Subcutaneous abdominal adipose tissue (tissue), 5 donors: ENCODE measurements at regions not wholly inside any gene's neighbourhood (a gene's known extent, or its start where the extent isn't known, plus 50 kb on each side); places are given as distances from the start of the nearest gene placed in this dataset.

Source experiments
- H3K27ac ChIP-seq: one replicate; pipeline ENCODE4 v1.7.0; 2013; ENCODE audit warnings: low read depth, mild to moderate bottlenecking, inconsistent platforms, low read length, moderate library complexity
- H3K27me3 ChIP-seq, 5 donors: one replicate each; pipeline ENCODE4 v1.7.0; 2013; ENCODE audit warnings: low read length in 5 of 5, inconsistent platforms in 1 of 5; ENCODE audit not compliant: control insufficient read depth in 5 of 5, insufficient read depth in 4 of 5
- H3K36me3 ChIP-seq, 5 donors: one replicate each; pipeline ENCODE4 v1.7.0; 2013; ENCODE audit warnings: low read length in 5 of 5; ENCODE audit not compliant: control insufficient read depth in 5 of 5, insufficient read depth in 5 of 5
- H3K4me1 ChIP-seq, 5 donors: one replicate each; pipeline ENCODE4 v1.7.0; 2013; ENCODE audit warnings: low read length in 5 of 5, mild to moderate bottlenecking in 3 of 5, moderate library complexity in 1 of 5; ENCODE audit not compliant: control insufficient read depth in 5 of 5, insufficient read depth in 5 of 5
- H3K4me3 ChIP-seq, 5 donors: one replicate each; pipeline ENCODE4 v1.7.0; 2013; ENCODE audit warnings: low read length in 5 of 5, low read depth in 1 of 5
- H3K9ac ChIP-seq, 5 donors: one replicate each; pipeline ENCODE4 v1.7.0; 2013; ENCODE audit warnings: low read length in 5 of 5, mild to moderate bottlenecking in 4 of 5, moderate library complexity in 3 of 5
- H3K9me3 ChIP-seq, 5 donors: one replicate each; pipeline ENCODE4 v1.7.0; 2013; ENCODE audit warnings: low read length in 5 of 5; ENCODE audit not compliant: control insufficient read depth in 5 of 5
- donor health status: healthy.
- donor health status: healthy.
- donor health status: healthy.
- donor health status: healthy.
- donor health status: healthy.

DNA sequence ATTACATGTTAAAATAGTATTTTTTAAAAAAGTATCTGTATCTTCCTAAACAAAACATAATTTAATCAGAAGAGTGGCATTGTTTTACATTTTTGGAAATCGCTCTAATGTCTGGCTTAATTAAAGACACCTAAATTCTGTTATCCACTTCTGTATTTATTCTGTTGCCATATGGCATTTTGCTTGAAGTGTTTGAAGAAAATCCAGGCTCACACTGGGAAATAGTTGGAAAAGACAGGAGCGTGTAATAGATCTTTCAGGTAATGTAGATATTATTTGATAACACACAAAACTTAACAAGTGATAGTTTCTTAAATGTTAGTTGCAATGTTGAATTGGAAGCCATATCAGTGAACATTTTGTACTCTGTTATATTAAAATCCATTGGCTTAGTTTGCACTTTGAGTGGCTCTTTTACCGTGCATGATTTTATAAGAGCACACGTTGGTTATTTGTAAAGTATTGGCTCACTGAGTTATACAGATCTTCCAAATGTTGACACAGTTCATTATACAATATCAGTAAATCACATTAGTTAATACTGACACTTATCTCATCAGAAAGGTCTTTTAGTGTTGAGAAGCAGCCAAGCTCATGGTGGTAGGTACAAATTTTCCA lies 128.4 kb upstream of the NPVF start:
- H3K36me3 ChIP-seq: no peaks in the 10 kb centered on the region
- no peak overlapping the region for H3K27ac ChIP-seq
- H3K9me3 ChIP-seq: peaks cover 0 to 2% (median 0%) of the 10 kb centered on the region in 5 donors
- no peaks in the 10 kb centered on the region for H3K4me1 ChIP-seq
- no peak overlapping the region for H3K9ac ChIP-seq
- peaks cover 0 to 8% (median 0%) of the 10 kb centered on the region in 5 donors for H3K27me3 ChIP-seq
- no peak overlapping the region for H3K4me3 ChIP-seq

DNA sequence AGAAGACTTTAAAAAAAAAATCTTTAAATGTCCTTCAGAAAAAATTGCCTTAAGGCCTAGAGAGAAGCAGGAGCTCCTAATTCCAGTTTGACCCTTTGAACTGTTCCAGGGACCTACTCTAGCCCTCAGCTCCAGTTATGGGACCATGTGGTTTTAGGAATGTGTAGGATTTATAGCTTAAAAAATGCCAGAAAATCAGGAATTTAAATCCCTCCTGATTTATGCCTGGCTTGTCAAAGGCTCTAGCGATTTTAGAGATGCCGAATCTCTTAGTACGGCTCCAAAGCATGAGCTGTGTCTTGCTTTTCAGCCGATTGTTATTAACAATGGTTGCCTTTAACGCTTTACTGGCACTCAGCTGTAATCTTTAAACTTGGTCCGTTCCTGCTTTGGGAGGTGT lies 130.6 kb upstream of the NPVF start:
- Histone ChIP-seq H3K4me1 (no peaks in the 10 kb centered on the region), H3K27me3 (peaks cover 0 to 8% (median 0%) of the 10 kb centered on the region in 5 donors), H3K36me3 (no peaks in the 10 kb centered on the region), H3K27ac (no peak overlapping the region), H3K4me3 (no peak overlapping the region), H3K9me3 (peaks cover 0 to 5% (median 2%) of the 10 kb centered on the region in 5 donors), H3K9ac (no peak overlapping the region)

DNA sequence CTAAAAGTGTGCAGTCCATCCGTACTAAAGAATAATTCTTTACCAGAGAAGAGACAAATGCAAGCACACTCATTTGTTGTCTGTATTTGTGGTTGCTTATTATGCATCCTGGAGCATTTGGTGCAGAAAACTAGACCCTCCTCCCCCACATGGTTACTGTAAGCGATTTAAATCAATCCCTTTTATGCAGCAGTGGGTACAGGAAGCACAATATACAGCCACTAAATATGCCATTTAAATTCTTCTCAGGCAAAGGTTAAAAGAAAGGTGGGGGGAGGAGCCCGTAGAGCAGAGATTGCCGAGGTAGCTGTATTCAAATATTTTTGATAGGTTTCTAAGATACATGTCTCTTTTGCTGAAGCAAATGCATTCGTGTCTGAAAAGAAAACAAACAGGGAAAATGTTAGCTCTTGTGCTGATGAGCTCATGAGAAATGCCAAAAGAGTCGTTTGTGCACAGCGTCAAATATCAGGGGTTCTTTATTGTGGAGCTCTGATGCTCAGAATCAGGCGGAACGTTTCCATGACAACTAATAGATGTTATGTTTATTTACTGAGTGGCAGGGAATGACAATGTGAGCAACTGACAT lies 131.3 kb upstream of the NPVF start:
- Histone ChIP-seq H3K4me1 (no peaks in the 10 kb centered on the region), H3K4me3 (no peak overlapping the region), H3K36me3 (no peaks in the 10 kb centered on the region), H3K27ac (no peak overlapping the region), H3K27me3 (peaks cover 0 to 8% (median 0%) of the 10 kb centered on the region in 5 donors), H3K9me3 (peaks cover 0 to 5% (median 2%) of the 10 kb centered on the region in 5 donors), H3K9ac (no peak overlapping the region)

DNA sequence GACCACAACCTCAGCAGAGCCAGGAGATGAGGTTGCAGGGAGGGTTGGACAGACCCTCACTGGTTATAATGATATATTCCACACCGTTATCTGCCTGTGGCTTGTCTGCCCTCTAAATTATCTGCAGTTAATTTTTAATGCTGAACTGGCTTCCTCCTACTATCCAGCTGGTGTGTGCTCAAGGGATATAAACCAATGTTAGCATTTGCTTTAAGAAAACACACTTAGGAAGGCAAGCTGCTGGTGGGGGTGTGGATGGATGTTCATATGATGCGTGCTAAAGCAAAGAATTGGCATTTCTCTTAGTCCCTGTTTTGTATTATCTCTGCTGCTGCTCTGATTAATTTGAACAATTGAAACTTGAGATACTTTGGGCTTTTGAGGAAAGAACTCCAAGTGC lies 132.2 kb upstream of the NPVF start:
- H3K4me3 ChIP-seq: no peak overlapping the region
- no peaks in the 10 kb centered on the region for H3K4me1 ChIP-seq
- peaks cover 0 to 5% (median 2%) of the 10 kb centered on the region in 5 donors for H3K9me3 ChIP-seq
- no peaks in the 10 kb centered on the region for H3K36me3 ChIP-seq
- H3K27me3 ChIP-seq: peaks cover 0 to 8% (median 0%) of the 10 kb centered on the region in 5 donors
- H3K27ac ChIP-seq: no peak overlapping the region
- H3K9ac ChIP-seq: no peak overlapping the region

DNA sequence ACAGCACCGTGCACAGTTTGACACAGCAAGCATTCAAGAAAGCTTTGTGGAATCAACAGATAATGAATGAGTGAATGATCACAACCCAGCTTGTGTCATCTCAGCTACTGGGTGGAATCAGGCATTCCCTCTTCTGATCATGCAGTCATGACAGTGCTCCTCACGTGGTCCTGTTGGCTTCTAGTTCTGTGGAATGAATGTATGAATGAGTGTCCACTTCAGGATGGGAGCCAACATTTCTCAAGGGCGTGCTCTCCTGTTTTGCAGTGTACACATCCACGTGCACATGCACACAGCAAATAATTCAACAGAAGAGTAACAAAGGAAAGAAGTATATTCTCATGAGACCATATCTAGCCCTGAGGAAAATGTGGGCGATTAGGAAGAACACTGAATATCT lies 133.1 kb upstream of the NPVF start:
- Histone ChIP-seq H3K4me1 (no peaks in the 10 kb centered on the region), H3K27me3 (peaks cover 0 to 8% (median 0%) of the 10 kb centered on the region in 5 donors), H3K36me3 (no peaks in the 10 kb centered on the region), H3K27ac (no peak overlapping the region), H3K9me3 (peaks cover 0 to 5% (median 2%) of the 10 kb centered on the region in 5 donors), H3K4me3 (no peak overlapping the region), H3K9ac (no peak overlapping the region)

DNA sequence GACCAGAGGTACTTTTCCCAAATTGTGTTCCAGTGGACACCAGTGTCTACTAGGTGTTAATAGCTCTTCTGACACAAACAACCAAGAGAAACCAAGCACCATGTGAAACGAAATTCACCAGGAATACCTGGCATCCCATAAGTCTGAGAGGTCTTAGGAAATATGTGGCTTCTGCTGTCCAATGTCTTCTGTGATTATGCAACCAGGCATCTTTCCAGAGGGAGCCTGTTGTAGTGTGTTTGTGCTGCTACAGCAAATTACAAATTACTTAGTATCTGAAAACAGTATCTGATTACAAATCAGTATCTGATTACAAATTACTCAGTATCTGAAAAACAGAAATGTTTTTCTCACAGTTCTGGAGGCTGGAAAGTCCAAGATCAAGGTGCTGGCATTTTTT lies 133.6 kb upstream of the NPVF start:
- no peak overlapping the region for H3K9ac ChIP-seq
- no peaks in the 10 kb centered on the region for H3K4me1 ChIP-seq
- peaks cover 0 to 8% (median 0%) of the 10 kb centered on the region in 5 donors for H3K27me3 ChIP-seq
- no peak overlapping the region for H3K27ac ChIP-seq
- H3K9me3 ChIP-seq: peaks cover 0 to 5% (median 2%) of the 10 kb centered on the region in 5 donors
- H3K4me3 ChIP-seq: no peak overlapping the region
- H3K36me3 ChIP-seq: no peaks in the 10 kb centered on the region

DNA sequence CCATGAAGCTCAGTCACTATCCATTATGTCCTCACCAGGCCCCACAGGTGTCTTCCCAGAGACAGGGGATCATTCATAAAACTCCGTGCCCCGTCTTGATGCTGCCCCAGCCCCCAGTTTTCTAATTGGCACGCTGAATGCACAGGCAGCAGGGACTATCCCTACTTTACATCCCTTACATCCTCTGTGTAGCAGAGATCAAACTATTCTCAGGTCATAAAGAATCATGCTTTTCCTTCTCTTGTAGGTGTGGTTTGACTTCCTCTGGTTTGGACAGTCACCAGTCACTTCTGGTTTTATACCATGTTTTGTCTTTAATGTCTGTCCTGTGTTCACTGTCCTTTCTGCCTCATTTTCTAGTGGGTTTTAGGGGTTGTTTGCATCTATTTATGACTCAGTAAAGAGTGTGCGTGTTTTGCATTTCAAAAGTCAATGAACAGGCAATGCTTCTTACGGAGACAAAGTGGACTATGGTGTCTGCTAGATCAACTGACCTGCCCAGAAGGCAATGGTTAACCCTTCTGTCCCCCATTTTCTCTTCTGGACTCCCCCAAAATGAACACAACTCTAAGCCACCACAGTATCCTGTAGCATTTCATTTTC lies 140.4 kb upstream of the NPVF start:
- H3K4me1 ChIP-seq: peaks cover 0 to 4% (median 0%) of the 10 kb centered on the region in 5 donors
- H3K9me3 ChIP-seq: peaks cover 4 to 23% (median 8%) of the 10 kb centered on the region in 5 donors
- H3K27me3 ChIP-seq: no peaks in the 10 kb centered on the region
- no peak overlapping the region for H3K9ac ChIP-seq
- no peak overlapping the region for H3K4me3 ChIP-seq
- H3K36me3 ChIP-seq: no peaks in the 10 kb centered on the region
- H3K27ac ChIP-seq: no peak overlapping the region

DNA sequence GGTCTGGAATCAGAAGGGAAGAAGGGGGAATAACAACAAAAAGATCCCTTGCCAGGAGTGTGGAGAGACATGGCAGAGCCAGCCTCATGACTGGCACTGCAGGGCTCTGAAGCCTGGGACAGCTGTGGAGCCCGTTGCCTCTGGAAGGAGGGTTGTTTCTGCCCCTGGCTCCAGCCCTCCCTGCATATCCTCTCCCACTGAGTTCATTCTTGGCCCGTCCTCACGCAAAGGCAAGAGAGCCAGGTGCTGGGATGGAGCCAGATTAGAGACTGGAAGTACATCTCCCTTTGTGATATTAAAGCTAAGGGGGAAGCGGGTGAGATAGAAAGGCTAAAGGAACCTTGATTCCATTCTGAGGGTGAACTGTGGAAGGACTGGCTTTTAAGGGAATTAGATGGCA lies 141.5 kb upstream of the NPVF start:
- Histone ChIP-seq H3K9ac (no peak overlapping the region), H3K9me3 (peaks cover 4 to 23% (median 8%) of the 10 kb centered on the region in 5 donors), H3K27ac (no peak overlapping the region), H3K27me3 (no peaks in the 10 kb centered on the region), H3K4me3 (no peak overlapping the region), H3K36me3 (no peaks in the 10 kb centered on the region), H3K4me1 (peaks cover 0 to 4% (median 0%) of the 10 kb centered on the region in 5 donors)

DNA sequence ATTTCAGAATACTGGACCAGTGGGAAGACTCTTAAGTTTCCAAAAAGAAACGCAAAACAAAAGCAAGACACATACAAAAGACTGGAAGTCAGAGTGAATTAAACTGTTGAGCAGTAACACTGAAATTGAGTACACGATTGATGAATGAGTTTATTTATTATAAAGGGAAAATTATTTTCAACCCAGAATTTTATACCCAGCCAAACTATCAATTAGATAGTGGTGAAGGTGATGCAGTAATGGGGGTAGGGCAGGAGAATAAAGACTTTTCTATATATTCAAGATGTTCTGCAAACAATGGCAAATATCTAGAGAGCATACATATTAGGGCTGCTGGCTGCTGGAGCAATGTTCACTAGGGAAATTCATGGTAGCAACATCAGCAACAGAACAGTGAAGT lies 143.7 kb upstream of the NPVF start:
- Histone ChIP-seq H3K9ac (no peak overlapping the region), H3K36me3 (no peaks in the 10 kb centered on the region), H3K27ac (no peak overlapping the region), H3K9me3 (peaks cover 4 to 23% (median 8%) of the 10 kb centered on the region in 5 donors), H3K4me3 (peak overlapping the region in 1 of 5 donors; percentile 9), H3K4me1 (peaks cover 0 to 4% (median 0%) of the 10 kb centered on the region in 5 donors), H3K27me3 (no peaks in the 10 kb centered on the region)
